AG09309 (cell line): ENCODE measurements at regions not wholly inside any gene's neighbourhood (a gene's known extent, or its start where the extent isn't known, plus 50 kb on each side); places are given as distances from the start of the nearest gene placed in this dataset.

Experiments used
- DNase-seq: peaks from one replicate; pipeline ENCODE4 v3.0.0-alpha.2; 2010; ENCODE audit warnings: low read depth
- H3K4me3 ChIP-seq: 2 replicates; pipeline ENCODE4 v1.5.1; 2011; ENCODE audit warnings: mild to moderate bottlenecking, low read depth, low read length, moderate library complexity; ENCODE audit not compliant: control insufficient read depth
- CTCF ChIP-seq: IDR thresholded peaks from 2 replicates; pipeline ENCODE4 v1.5.1; 2011; ENCODE audit warnings: mild to moderate bottlenecking, low read depth, low read length, inconsistent platforms; ENCODE audit not compliant: insufficient read depth, control insufficient read depth; ENCODE audit errors: missing control alignments

- no peak overlapping the region for H3K4me3 ChIP-seq
- DNase-seq, result no peak
- TF ChIP-seq CTCF, result no peak
Measured at GRCh38 chr10:29761916-29762315, 127.1 kb upstream of the SVIL start.

- no peak for DNase-seq
- H3K4me3 ChIP-seq, result no peak overlapping the region
- TF ChIP-seq CTCF, result no peak
Measured at GRCh38 chr10:29760138-29760900, 125.5 kb upstream of the SVIL start.

GRCh38 chr10:29757551-29758297 lies 123.0 kb upstream of the SVIL start:
- TF ChIP-seq CTCF, result no peak
- DNase-seq, result no peak
- H3K4me3 ChIP-seq, result no peak overlapping the region

GRCh38 chr10:29756451-29756850 lies 121.7 kb upstream of the SVIL start:
- no peak for TF ChIP-seq CTCF
- no peak for DNase-seq
- H3K4me3 ChIP-seq, result no peak overlapping the region

- no peak for DNase-seq
Measured at GRCh38 chr10:29753283-29753682, 118.5 kb upstream of the SVIL start.

GRCh38 chr10:29751684-29752083 lies 116.9 kb upstream of the SVIL start:
- no peak overlapping the region for H3K4me3 ChIP-seq
- TF ChIP-seq CTCF, result no peak

More at GRCh38 chr10:29753283-29753682, 118.5 kb upstream of the SVIL start:
- H3K4me3 ChIP-seq, result no peak overlapping the region
- TF ChIP-seq CTCF, result no peak

More at GRCh38 chr10:29751684-29752083, 116.9 kb upstream of the SVIL start:
- no peak for DNase-seq
